ENCODE measurements at regions not wholly inside any gene's neighbourhood (a gene's known extent, or its start where the extent isn't known, plus 50 kb on each side); places are given as distances from the start of the nearest gene placed in this dataset.

DNA sequence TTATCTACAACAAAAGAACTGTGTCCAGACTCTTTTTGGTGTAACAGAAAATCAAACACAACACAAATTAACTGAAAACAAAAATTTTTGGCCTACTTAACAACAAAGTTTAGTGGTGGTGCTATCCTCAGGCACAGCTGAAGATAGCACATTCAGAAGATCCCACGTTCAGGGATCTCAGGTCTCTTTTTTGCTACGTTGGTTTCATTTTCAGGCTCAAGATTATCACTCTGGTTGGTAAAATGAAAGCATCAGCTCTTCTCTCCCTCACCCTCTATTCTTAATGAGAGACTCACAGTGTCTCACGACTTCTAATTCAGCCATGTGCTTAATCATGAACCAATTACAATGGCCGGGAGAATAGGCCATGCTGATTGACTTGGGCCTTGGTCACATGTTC, 146.9 kb upstream of the PTPRG start:
- dilution Hi-C loops (cut with MboI; ENCODE audit: extremely low pct_ligation_motif_present, low sequenced_read_pairs) (no loop called here), intact Hi-C loops (cut with micrococcal nuclease) (no loop called here)
- H3K27ac ChIP-seq (ENCODE audit: insufficient read depth, low read depth, low read length): no peak overlapping the region
- POLR2A ChIA-PET: no interaction called here
- no peaks in the 10 kb centered on the region for H3K36me3 ChIP-seq (ENCODE audit: control insufficient read depth in 2 of 2, extremely low read depth in 1 of 2, insufficient read depth in 2 of 2, low read length in 2 of 2)
- H3K4me1 ChIP-seq (ENCODE audit: control insufficient read depth, extremely low read depth, insufficient read depth, low read length): no peaks in the 10 kb centered on the region
- no peaks in the 10 kb centered on the region for H3K9me1 ChIP-seq (replicated peaks; ENCODE audit: control insufficient read depth, extremely low read depth, insufficient read depth, low read length)
- no peaks in the 10 kb centered on the region for H3K79me2 ChIP-seq (ENCODE audit: control insufficient read depth, insufficient read depth, low read length)
- no peaks in the 10 kb centered on the region for H4K20me1 ChIP-seq (replicated peaks; ENCODE audit: control insufficient read depth, extremely low read depth, insufficient read depth, low read length)
- FAIRE-seq: no peak
- CTCF ChIA-PET: no interaction called here
- no peak overlapping the region for H3K9ac ChIP-seq (replicated peaks; ENCODE audit: extremely low read depth, insufficient read depth, low read length)
- BruUV-seq (replicated peaks): no TSS peak
- no peak overlapping the region for H3K4me3 ChIP-seq (replicated peaks in 1 of 3; ENCODE audit: insufficient read depth in 1 of 3, low read depth in 1 of 3, low read length in 3 of 3)
- TF ChIP-seq EZH2 (IDR thresholded peaks at IDR 0.05; ENCODE audit: borderline replicate concordance, low read depth, low read length, severe bottlenecking) (no peak), CTCF (IDR thresholded peaks at IDR 0.05; ENCODE audit: extremely low read depth in 1 of 2, insufficient read depth in 1 of 2, low read depth in 1 of 2, low read length in 2 of 2) (no peak), GATA2 (IDR thresholded peaks at IDR 0.05; ENCODE audit: insufficient read depth, insufficient read length, low read depth, low read length) (no peak), FOS (IDR thresholded peaks at IDR 0.05; ENCODE audit: borderline replicate concordance, insufficient read depth, low read length) (no peak)
- TF ChIP-seq, protein P1, sequence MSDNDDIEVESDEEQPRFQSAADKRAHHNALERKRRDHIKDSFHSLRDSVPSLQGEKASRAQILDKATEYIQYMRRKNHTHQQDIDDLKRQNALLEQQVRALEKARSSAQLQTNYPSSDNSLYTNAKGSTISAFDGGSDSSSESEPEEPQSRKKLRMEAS (IDR thresholded peaks at IDR 0.05; ENCODE audit: insufficient read depth, insufficient read length): no peak
- no peak for DNase-seq (ENCODE audit: low read depth, low spot score)
- H3K9me3 ChIP-seq (replicated peaks; ENCODE audit: control insufficient read depth, insufficient read depth, low read length): no peaks in the 10 kb centered on the region
- H3K4me2 ChIP-seq (ENCODE audit: insufficient read depth, low read length): no peak overlapping the region
- H3K27me3 ChIP-seq (ENCODE audit: control insufficient read depth in 2 of 2, insufficient read depth in 2 of 2, low read length in 2 of 2): no peaks in the 10 kb centered on the region
- no peak overlapping the region for H2AFZ ChIP-seq (ENCODE audit: low read depth, low read length)

DNA sequence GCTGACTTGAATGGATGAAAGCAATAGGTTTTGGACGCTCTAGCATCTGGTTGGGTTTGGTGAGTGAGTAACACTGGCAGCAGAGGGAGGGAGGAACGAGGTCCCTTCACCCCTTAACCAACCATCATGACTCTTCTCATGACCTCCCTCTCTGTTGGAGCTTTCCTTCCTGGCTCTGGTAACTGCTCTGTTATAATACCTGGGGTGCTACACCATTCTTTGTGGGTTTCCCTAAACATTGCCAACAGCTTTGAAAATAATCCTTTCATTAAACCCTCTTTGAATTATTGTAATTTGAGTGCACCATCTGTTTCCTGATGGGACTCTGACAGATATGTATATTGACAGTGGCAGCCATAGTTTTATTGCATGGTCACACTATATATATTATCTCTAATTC, 146.2 kb upstream of the PTPRG start:
- POLR2A ChIA-PET: no interaction called here
- intact Hi-C loops (cut with micrococcal nuclease): no loop called here
- BruUV-seq (replicated peaks): no TSS peak
- no peaks in the 10 kb centered on the region for H3K36me3 ChIP-seq (ENCODE audit: control insufficient read depth in 2 of 2, extremely low read depth in 1 of 2, insufficient read depth in 2 of 2, low read length in 2 of 2)
- no peak overlapping the region for H3K4me3 ChIP-seq (replicated peaks in 1 of 3; ENCODE audit: insufficient read depth in 1 of 3, low read depth in 1 of 3, low read length in 3 of 3)
- CTCF ChIA-PET: no interaction called here
- no peaks in the 10 kb centered on the region for H3K4me1 ChIP-seq (ENCODE audit: control insufficient read depth, extremely low read depth, insufficient read depth, low read length)
- H3K79me2 ChIP-seq (ENCODE audit: control insufficient read depth, insufficient read depth, low read length): no peaks in the 10 kb centered on the region
- DNase-seq (ENCODE audit: low read depth, low spot score) (no peak), FAIRE-seq (no peak)
- TF ChIP-seq EZH2 (IDR thresholded peaks at IDR 0.05; ENCODE audit: borderline replicate concordance, low read depth, low read length, severe bottlenecking) (no peak), MYC (IDR thresholded peaks at IDR 0.05; ENCODE audit: low read depth, low read length) (no peak), GATA2 (IDR thresholded peaks at IDR 0.05; ENCODE audit: insufficient read depth, insufficient read length, low read depth, low read length) (no peak), POLR2AphosphoS5 (IDR thresholded peaks at IDR 0.05; ENCODE audit: insufficient read depth, low read depth, low read length) (no peak), JUN (IDR thresholded peaks at IDR 0.05; ENCODE audit: borderline replicate concordance, insufficient read depth, insufficient read length, low read depth) (no peak), FOS (IDR thresholded peaks at IDR 0.05; ENCODE audit: borderline replicate concordance, insufficient read depth, low read length) (no peak)
- TF ChIP-seq, protein P1 (IDR thresholded peaks at IDR 0.05; ENCODE audit: insufficient read depth, insufficient read length): no peak
- no peaks in the 10 kb centered on the region for H3K9me3 ChIP-seq (replicated peaks; ENCODE audit: control insufficient read depth, insufficient read depth, low read length)
- no peak overlapping the region for H2AFZ ChIP-seq (ENCODE audit: low read depth, low read length)
- no peaks in the 10 kb centered on the region for H4K20me1 ChIP-seq (replicated peaks; ENCODE audit: control insufficient read depth, extremely low read depth, insufficient read depth, low read length)
- no peak overlapping the region for H3K9ac ChIP-seq (replicated peaks; ENCODE audit: extremely low read depth, insufficient read depth, low read length)
- dilution Hi-C loops (cut with MboI; ENCODE audit: extremely low pct_ligation_motif_present, low sequenced_read_pairs): no loop called here
- no peak overlapping the region for H3K4me2 ChIP-seq (ENCODE audit: insufficient read depth, low read length)
- no peaks in the 10 kb centered on the region for H3K9me1 ChIP-seq (replicated peaks; ENCODE audit: control insufficient read depth, extremely low read depth, insufficient read depth, low read length)
- no peaks in the 10 kb centered on the region for H3K27me3 ChIP-seq (ENCODE audit: control insufficient read depth in 2 of 2, insufficient read depth in 2 of 2, low read length in 2 of 2)
- H3K27ac ChIP-seq (ENCODE audit: insufficient read depth, low read depth, low read length): no peak overlapping the region

Data from endothelial cell of umbilical vein (primary cell).